Upper lobe of left lung (tissue), 6 donors: ENCODE measurements at regions not wholly inside any gene's neighbourhood (a gene's known extent, or its start where the extent isn't known, plus 50 kb on each side); places are given as distances from the start of the nearest gene placed in this dataset.

Experiments
- ATAC-seq, 2 donors: fragments of 200-7000 bp; cut with Tn5 transposase; one replicate each; pipeline ENCODE4 v1.9.1; 2022; ENCODE audit warnings: mild to moderate bottlenecking in 2 of 2, moderate library complexity in 2 of 2; ENCODE audit not compliant: low FRiP score in 2 of 2
- DNase-seq, 2 donors: peaks; one replicate each; pipeline ENCODE4 v3.0.0-alpha.2; 2019 to 2020
- H3K27ac ChIP-seq, 4 donors: fragments of 200-600 bp; sonication (generic); one replicate each; pipeline ENCODE4 v1.5.1; 2016 to 2019
- H3K27me3 ChIP-seq, 4 donors: fragments of 200-600 bp; sonication (generic); one replicate each; pipeline ENCODE4 v1.5.1; 2017 to 2019
- H3K36me3 ChIP-seq, 4 donors: fragments of 200-600 bp; sonication (generic); one replicate each; pipeline ENCODE4 v1.5.1; 2016 to 2019
- H3K4me1 ChIP-seq, 4 donors: fragments of 200-600 bp; sonication (generic); one replicate each; pipeline ENCODE4 v1.5.1; 2018 to 2019
- H3K4me3 ChIP-seq, 4 donors: fragments of 200-600 bp; sonication (generic); one replicate each; pipeline ENCODE4 v1.5.1; 2017 to 2019; ENCODE audit warnings: mild to moderate bottlenecking in 2 of 4, moderate library complexity in 1 of 4
- H3K9me3 ChIP-seq, 4 donors: fragments of 200-600 bp; sonication (generic); one replicate each; pipeline ENCODE4 v1.5.1; 2018 to 2019
- EP300 ChIP-seq, 4 donors: sonication (generic); formaldehyde crosslinking; IDR thresholded peaks; one replicate each; pipeline ENCODE4 v1.5.1; 2017; ENCODE audit warnings: antibody characterized with exemption in 4 of 4, control low read depth in 2 of 4
- POLR2A ChIP-seq, 4 donors: fragments of 450-650 bp; IDR thresholded peaks; one replicate each; pipeline ENCODE4 v1.5.1; 2016 to 2017; ENCODE audit warnings: antibody characterized with exemption in 4 of 4, mild to moderate bottlenecking in 2 of 4
- POLR2AphosphoS5 ChIP-seq, 2 donors: sonication (generic); formaldehyde crosslinking; IDR thresholded peaks; one replicate each; pipeline ENCODE4 v1.5.1; 2017; ENCODE audit warnings: antibody characterized with exemption in 2 of 2
- WGBS, 2 donors: methylation state at CpG; one replicate each; pipeline ENCODE4 v1.1.5; 2017 to 2018; 5-methylcytosine and 5-hydroxymethylcytosine counted together
- TF ChIP-seq, protein P1 (sequence below), 6 experiments: fragments of 450-650 bp in 4 of 6; fragments of 200-600 bp in 2 of 6; sonication (generic) in 2 of 6; IDR thresholded peaks; one replicate each; pipeline ENCODE4 v1.5.1; 2016 to 2019; ENCODE audit warnings: antibody characterized with exemption in 6 of 6
- donor health status: DM: no; HTN: no; CAD: no; lungs with moderate emphysema.
- donor health status: DM: no; HTN: yes; CAD: no; lungs with severe emphysema.

DNA sequence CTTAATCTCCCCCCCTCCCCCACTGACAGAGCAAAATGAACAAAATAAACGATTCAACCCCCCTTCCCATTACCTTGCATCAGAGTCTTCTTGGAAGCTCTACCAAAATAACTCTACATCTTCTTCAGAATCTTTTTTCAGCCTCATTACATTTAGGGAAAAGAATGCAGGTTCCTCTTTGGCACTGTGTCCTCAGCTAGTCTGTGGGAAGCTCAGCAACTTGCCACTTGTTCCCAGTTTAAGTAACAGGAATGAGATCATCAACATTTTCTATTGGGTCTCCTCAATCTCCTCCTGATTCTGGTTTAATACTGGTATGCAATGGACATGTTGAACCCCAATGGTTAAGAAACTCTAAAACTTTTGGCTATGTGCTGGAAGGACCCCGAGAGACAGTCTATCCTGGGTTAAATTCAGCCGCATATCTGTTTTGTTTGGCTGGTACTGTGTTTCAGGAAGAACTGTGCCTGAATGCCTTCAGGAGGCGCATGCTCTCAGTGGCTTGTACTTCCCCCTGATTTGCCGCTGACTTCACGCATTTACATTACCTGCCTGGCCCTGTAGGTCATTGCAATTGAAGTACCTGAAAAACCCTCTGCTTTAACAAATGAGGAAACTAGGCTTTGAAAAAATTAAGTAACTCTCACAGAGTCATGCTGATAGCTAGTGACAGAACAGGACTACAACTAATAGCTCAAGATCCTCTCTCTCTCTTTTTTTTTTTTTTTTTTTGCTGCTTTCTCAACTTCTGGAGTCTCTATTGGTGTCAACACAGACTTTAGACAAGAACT is 78.1 kb upstream of the HMHB1 start:
- H3K4me3 ChIP-seq: no peak overlapping the region
- no peak for DNase-seq
- TF ChIP-seq POLR2A (IDR thresholded peaks at IDR 0.05) (no peak), POLR2AphosphoS5 (IDR thresholded peaks at IDR 0.05) (no peak), EP300 (IDR thresholded peaks at IDR 0.05) (no peak)
- TF ChIP-seq, protein P1, sequence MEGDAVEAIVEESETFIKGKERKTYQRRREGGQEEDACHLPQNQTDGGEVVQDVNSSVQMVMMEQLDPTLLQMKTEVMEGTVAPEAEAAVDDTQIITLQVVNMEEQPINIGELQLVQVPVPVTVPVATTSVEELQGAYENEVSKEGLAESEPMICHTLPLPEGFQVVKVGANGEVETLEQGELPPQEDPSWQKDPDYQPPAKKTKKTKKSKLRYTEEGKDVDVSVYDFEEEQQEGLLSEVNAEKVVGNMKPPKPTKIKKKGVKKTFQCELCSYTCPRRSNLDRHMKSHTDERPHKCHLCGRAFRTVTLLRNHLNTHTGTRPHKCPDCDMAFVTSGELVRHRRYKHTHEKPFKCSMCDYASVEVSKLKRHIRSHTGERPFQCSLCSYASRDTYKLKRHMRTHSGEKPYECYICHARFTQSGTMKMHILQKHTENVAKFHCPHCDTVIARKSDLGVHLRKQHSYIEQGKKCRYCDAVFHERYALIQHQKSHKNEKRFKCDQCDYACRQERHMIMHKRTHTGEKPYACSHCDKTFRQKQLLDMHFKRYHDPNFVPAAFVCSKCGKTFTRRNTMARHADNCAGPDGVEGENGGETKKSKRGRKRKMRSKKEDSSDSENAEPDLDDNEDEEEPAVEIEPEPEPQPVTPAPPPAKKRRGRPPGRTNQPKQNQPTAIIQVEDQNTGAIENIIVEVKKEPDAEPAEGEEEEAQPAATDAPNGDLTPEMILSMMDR (IDR thresholded peaks at IDR 0.05): no peak
- H3K36me3 ChIP-seq: no peaks in the 10 kb centered on the region
- H3K9me3 ChIP-seq: no peaks in the 10 kb centered on the region
- H3K27me3 ChIP-seq: no peaks in the 10 kb centered on the region
- H3K4me1 ChIP-seq: no peaks in the 10 kb centered on the region
- ATAC-seq: peak in 1 of 2 donors; percentile 46
- 81 to 88% methylated on average over 6 of the region's 6 CpGs for WGBS, 2 donors
- no peak overlapping the region for H3K27ac ChIP-seq

DNA sequence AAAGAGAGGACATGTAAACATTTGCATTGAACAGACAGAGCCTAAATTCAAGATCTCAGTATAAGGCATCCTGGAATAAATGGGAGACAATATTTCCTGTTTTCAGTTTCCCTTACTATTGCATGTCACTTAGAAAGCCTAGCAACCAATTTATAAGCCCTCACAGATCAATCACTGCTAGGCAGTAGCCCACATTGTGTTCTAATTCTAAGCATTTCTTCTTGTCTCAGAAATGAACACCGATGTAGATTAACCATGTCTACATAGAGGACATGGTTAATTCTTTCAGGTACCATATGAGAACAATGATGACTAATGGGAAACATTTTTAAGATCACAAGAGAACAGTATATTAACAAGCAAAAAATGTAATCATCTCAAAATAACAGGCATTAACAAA is 79.6 kb upstream of the HMHB1 start:
- H3K27me3 ChIP-seq: no peaks in the 10 kb centered on the region
- whole genome bisulfite sequencing, 2 donors: 97% methylated on average over 1 of the region's 1 CpG
- no peak for TF ChIP-seq POLR2A (IDR thresholded peaks at IDR 0.05)
- no peak for TF ChIP-seq EP300 (IDR thresholded peaks at IDR 0.05)
- TF ChIP-seq, protein P1 (IDR thresholded peaks at IDR 0.05): no peak
- no peak overlapping the region for H3K27ac ChIP-seq
- no peaks in the 10 kb centered on the region for H3K4me1 ChIP-seq
- no peaks in the 10 kb centered on the region for H3K9me3 ChIP-seq
- no peak overlapping the region for H3K4me3 ChIP-seq
- no peaks in the 10 kb centered on the region for H3K36me3 ChIP-seq
- ATAC-seq (no peak), DNase-seq (no peak)

DNA sequence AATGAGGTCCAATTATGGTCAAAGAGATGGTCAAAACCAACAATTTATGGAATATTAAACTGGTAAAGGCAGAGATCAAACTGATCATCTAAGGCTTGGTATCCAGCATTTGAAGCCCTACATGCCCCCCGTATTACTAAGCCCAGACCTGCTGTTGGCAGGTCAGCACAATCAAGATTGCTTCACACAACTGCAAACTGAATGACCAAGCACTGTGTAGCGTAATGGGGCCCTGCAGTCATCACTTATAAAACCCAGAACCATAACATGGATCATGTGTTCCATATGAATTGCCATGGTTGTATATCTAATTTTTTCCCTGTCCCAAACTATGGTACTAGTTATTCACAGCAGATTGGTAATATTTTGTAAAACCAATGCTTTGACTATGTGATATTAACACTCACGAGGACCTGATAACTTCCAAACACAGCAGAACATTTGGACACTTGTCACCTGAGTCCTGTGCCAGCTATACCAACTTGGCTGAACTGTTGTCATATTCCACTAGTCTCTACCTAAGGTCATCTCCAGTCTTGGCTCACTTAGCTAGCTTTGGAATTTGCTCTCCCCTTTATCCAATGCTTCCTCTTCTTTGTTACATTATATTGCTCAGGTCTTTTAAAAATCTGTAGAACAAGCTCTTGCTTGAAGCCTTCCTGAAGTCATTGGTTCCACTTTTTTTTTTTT is 81.7 kb upstream of the HMHB1 start:
- H3K36me3 ChIP-seq: no peaks in the 10 kb centered on the region
- DNase-seq (no peak), ATAC-seq (no peak)
- no peak for TF ChIP-seq EP300 (IDR thresholded peaks at IDR 0.05)
- no peak for TF ChIP-seq POLR2AphosphoS5 (IDR thresholded peaks at IDR 0.05)
- TF ChIP-seq, protein P1 (IDR thresholded peaks at IDR 0.05): no peak
- no peak for TF ChIP-seq POLR2A (IDR thresholded peaks at IDR 0.05)
- 85 to 99% methylated on average over 3 of the region's 3 CpGs for WGBS, 2 donors
- H3K4me1 ChIP-seq: no peaks in the 10 kb centered on the region
- H3K27ac ChIP-seq: no peak overlapping the region
- H3K27me3 ChIP-seq: no peaks in the 10 kb centered on the region
- no peaks in the 10 kb centered on the region for H3K9me3 ChIP-seq
- H3K4me3 ChIP-seq: no peak overlapping the region

DNA sequence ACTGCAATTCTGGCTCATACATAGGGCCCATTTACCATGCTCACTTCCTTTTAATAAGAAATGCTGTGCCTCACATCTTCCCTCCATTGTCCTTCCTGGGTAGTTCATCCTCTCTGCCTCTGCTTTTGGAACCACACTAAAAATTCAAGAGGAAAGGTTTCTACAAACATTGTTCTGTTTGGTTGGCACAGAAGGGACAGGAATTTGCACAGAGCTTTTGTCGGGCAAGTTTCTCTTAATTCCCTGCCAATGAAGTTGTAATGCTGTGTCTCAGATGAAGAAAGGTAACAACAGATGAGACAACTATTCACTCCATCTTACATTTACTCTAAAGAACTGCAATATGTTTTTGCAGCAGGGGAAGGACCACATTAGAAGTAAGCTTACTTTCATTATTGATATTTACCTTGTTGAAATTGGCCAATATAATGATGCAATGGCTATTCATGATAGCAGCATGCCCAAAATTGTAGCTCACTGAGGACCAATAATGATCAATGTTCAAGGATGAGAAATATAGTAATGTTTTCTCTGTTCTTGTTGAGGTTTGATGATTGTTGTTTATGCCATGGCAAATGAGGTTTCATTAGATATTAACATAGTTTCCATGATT is 82.5 kb upstream of the HMHB1 start:
- no peaks in the 10 kb centered on the region for H3K4me1 ChIP-seq
- no peaks in the 10 kb centered on the region for H3K27me3 ChIP-seq
- H3K27ac ChIP-seq: no peak overlapping the region
- no peaks in the 10 kb centered on the region for H3K36me3 ChIP-seq
- peaks cover 0 to 4% (median under 1%) of the 10 kb centered on the region in 4 donors for H3K9me3 ChIP-seq
- ATAC-seq: no peak
- DNase-seq: no peak
- TF ChIP-seq EP300 (IDR thresholded peaks at IDR 0.05) (no peak), POLR2AphosphoS5 (IDR thresholded peaks at IDR 0.05) (no peak), POLR2A (IDR thresholded peaks at IDR 0.05) (no peak)
- TF ChIP-seq, protein P1 (IDR thresholded peaks at IDR 0.05): no peak
- 50 to 55% methylated on average over 1 of the region's 1 CpG for WGBS, 2 donors
- no peak overlapping the region for H3K4me3 ChIP-seq
